ENCODE measurements at regions not wholly inside any gene's neighbourhood (a gene's known extent, or its start where the extent isn't known, plus 50 kb on each side); places are given as distances from the start of the nearest gene placed in this dataset.

- no peak for FAIRE-seq
Observed at GRCh38 chr6:126091466-126091865, 105.1 kb downstream of the TRMT11 start.

GRCh38 chr6:126093108-126093507, 106.8 kb downstream of the TRMT11 start:
- no peak for DNase-seq (ENCODE audit: low spot score)
- FAIRE-seq = no peak

More at GRCh38 chr6:126091466-126091865, 105.1 kb downstream of the TRMT11 start:
- no peak for DNase-seq (ENCODE audit: low spot score)

GRCh38 chr6:126094411-126094810, 108.1 kb downstream of the TRMT11 start:
- DNase-seq (ENCODE audit: low spot score) = no peak
- FAIRE-seq = no peak

GRCh38 chr6:126100386-126100785, 114.0 kb downstream of the TRMT11 start:
- FAIRE-seq = no peak
- no peak for DNase-seq (ENCODE audit: low spot score)

GRCh38 chr6:126102358-126102757, 116.0 kb downstream of the TRMT11 start:
- FAIRE-seq (no peak), DNase-seq (ENCODE audit: low spot score) (no peak)

GRCh38 chr6:126103993-126104392, 117.7 kb downstream of the TRMT11 start:
- FAIRE-seq (no peak), DNase-seq (ENCODE audit: low spot score) (no peak)

GRCh38 chr6:126107475-126108166, 121.3 kb downstream of the TRMT11 start:
- no peak for FAIRE-seq
- no peak for DNase-seq (ENCODE audit: low spot score)

GRCh38 chr6:126110512-126111270, 124.4 kb downstream of the TRMT11 start:
- DNase-seq (ENCODE audit: low spot score) = no peak
- no peak for FAIRE-seq

GRCh38 chr6:126111327-126111726, 125.0 kb downstream of the TRMT11 start:
- DNase-seq (ENCODE audit: low spot score) (no peak), FAIRE-seq (no peak)

- no peak for DNase-seq (ENCODE audit: low spot score)
- no peak for FAIRE-seq
Observed at GRCh38 chr6:126112171-126112632, 125.9 kb downstream of the TRMT11 start.

- DNase-seq (ENCODE audit: low spot score) = no peak
- no peak for FAIRE-seq
Observed at GRCh38 chr6:126113261-126113660, 126.9 kb downstream of the TRMT11 start.

GRCh38 chr6:126117251-126117650, 130.9 kb downstream of the TRMT11 start:
- FAIRE-seq = no peak
- DNase-seq (ENCODE audit: low spot score) = no peak

GRCh38 chr6:126118058-126118755, 131.9 kb downstream of the TRMT11 start:
- no peak for DNase-seq (ENCODE audit: low spot score)
- no peak for FAIRE-seq

- no peak for DNase-seq (ENCODE audit: low spot score)
- FAIRE-seq = no peak
Observed at GRCh38 chr6:126118936-126119335, 132.6 kb downstream of the TRMT11 start.

GRCh38 chr6:126123226-126123625, 136.9 kb downstream of the TRMT11 start:
- no peak for FAIRE-seq
- no peak for DNase-seq (ENCODE audit: low spot score)

- no peak for FAIRE-seq
- DNase-seq (ENCODE audit: low spot score) = no peak
Observed at GRCh38 chr6:126127659-126128058, 141.3 kb downstream of the TRMT11 start.

GRCh38 chr6:126131246-126131645, 144.9 kb downstream of the TRMT11 start:
- FAIRE-seq (no peak), DNase-seq (ENCODE audit: low spot score) (no peak)

- DNase-seq (ENCODE audit: low spot score) (no peak), FAIRE-seq (no peak)
Observed at GRCh38 chr6:126133984-126134383, 147.6 kb downstream of the TRMT11 start.

GRCh38 chr6:126134491-126134890, 148.2 kb downstream of the TRMT11 start:
- DNase-seq (ENCODE audit: low spot score) = no peak
- no peak for FAIRE-seq

- FAIRE-seq (no peak), DNase-seq (ENCODE audit: low spot score) (no peak)
Observed at GRCh38 chr6:126140015-126140414, 153.7 kb downstream of the TRMT11 start.

- DNase-seq (ENCODE audit: low spot score) (no peak), FAIRE-seq (no peak)
Observed at GRCh38 chr6:126143761-126144251, 157.5 kb downstream of the TRMT11 start.

GRCh38 chr6:126145351-126145750, 159.0 kb downstream of the TRMT11 start:
- FAIRE-seq = no peak
- DNase-seq (ENCODE audit: low spot score) = no peak

Data from urothelium cell line (cell line).